NCI-H2107 treated with DMSO at 0.1 percent for 48 hours (cell line): ENCODE measurements at regions not wholly inside any gene's neighbourhood (a gene's known extent, or its start where the extent isn't known, plus 50 kb on each side); places are given as distances from the start of the nearest gene placed in this dataset.
"Not testable (repeated sequence)": the region's sequence is repeated elsewhere in the genome, so short reads cannot be mapped to it uniquely, and the experiment has no call there.

Source experiments
- DNase-seq: peaks from one replicate; lab custom pipeline; 2025; ENCODE audit not compliant: unreplicated experiment; lab: John Stamatoyannopoulos, UW

GRCh38 chr3:6612034-6612616 is 248.8 kb upstream of the GRM7 start:
- DNase-seq: no peak

GRCh38 chr3:6622260-6622659 is 238.7 kb upstream of the GRM7 start:
- no peak for DNase-seq

GRCh38 chr3:6622712-6623111 is 238.2 kb upstream of the GRM7 start:
- no peak for DNase-seq

- no peak for DNase-seq
These were observed 229.5 kb upstream of the GRM7 start for GRCh38 chr3:6631376-6631775.

- no peak for DNase-seq
These were observed 220.0 kb upstream of the GRM7 start for GRCh38 chr3:6640907-6641306.

GRCh38 chr3:6644070-6644929 is 216.6 kb upstream of the GRM7 start:
- DNase-seq: no peak

GRCh38 chr3:6654670-6655069 is 206.2 kb upstream of the GRM7 start:
- DNase-seq: no peak

GRCh38 chr3:6655275-6655674 is 205.6 kb upstream of the GRM7 start:
- no peak for DNase-seq

GRCh38 chr3:6657591-6657990 is 203.3 kb upstream of the GRM7 start:
- DNase-seq: no peak

- no peak for DNase-seq
These were observed 193.6 kb upstream of the GRM7 start for GRCh38 chr3:6667354-6667753.

GRCh38 chr3:6671363-6671762 is 189.6 kb upstream of the GRM7 start:
- DNase-seq: no peak

GRCh38 chr3:6679510-6679909 is 181.4 kb upstream of the GRM7 start:
- DNase-seq: no peak

- no peak for DNase-seq
These were observed 180.7 kb upstream of the GRM7 start for GRCh38 chr3:6680119-6680806.

- no peak for DNase-seq
These were observed 163.6 kb upstream of the GRM7 start for GRCh38 chr3:6697285-6697684.

GRCh38 chr3:6697722-6698121 is 163.2 kb upstream of the GRM7 start:
- no peak for DNase-seq

- DNase-seq: not testable (repeated sequence)
These were observed 156.1 kb upstream of the GRM7 start for GRCh38 chr3:6704817-6705216.

GRCh38 chr3:6706777-6707176 is 154.1 kb upstream of the GRM7 start:
- DNase-seq: no peak

- DNase-seq: no peak
These were observed 151.7 kb upstream of the GRM7 start for GRCh38 chr3:6709178-6709577.

- no peak for DNase-seq
These were observed 146.0 kb upstream of the GRM7 start for GRCh38 chr3:6714962-6715361.

GRCh38 chr3:6716420-6716819 is 144.5 kb upstream of the GRM7 start:
- no peak for DNase-seq

- DNase-seq: no peak
These were observed 143.6 kb upstream of the GRM7 start for GRCh38 chr3:6717026-6717943.
